SH-SY5Y (cell line): ENCODE measurements at regions not wholly inside any gene's neighbourhood (a gene's known extent, or its start where the extent isn't known, plus 50 kb on each side); places are given as distances from the start of the nearest gene placed in this dataset.

ENCODE experiments used
- GATA2 ChIP-seq: IDR thresholded peaks from 2 replicates; pipeline ENCODE4 v1.6.1; 2011; ENCODE audit warnings: mild to moderate bottlenecking, low read depth, low read length
- GATA3 ChIP-seq: IDR thresholded peaks from 2 replicates; pipeline ENCODE4 v1.6.1; 2011; ENCODE audit warnings: low read depth, mild to moderate bottlenecking, low read length, moderate library complexity

GRCh38 chr1:187338762-187339412, 510.1 kb downstream of the PLA2G4A start:
- no peak for TF ChIP-seq GATA2
- no peak for TF ChIP-seq GATA3
